ENCODE measurements at regions not wholly inside any gene's neighbourhood (a gene's known extent, or its start where the extent isn't known, plus 50 kb on each side); places are given as distances from the start of the nearest gene placed in this dataset.

GRCh38 chr5:67289763-67290521 is 93.3 kb upstream of the CD180 start:
- FAIRE-seq = no peak

DNA sequence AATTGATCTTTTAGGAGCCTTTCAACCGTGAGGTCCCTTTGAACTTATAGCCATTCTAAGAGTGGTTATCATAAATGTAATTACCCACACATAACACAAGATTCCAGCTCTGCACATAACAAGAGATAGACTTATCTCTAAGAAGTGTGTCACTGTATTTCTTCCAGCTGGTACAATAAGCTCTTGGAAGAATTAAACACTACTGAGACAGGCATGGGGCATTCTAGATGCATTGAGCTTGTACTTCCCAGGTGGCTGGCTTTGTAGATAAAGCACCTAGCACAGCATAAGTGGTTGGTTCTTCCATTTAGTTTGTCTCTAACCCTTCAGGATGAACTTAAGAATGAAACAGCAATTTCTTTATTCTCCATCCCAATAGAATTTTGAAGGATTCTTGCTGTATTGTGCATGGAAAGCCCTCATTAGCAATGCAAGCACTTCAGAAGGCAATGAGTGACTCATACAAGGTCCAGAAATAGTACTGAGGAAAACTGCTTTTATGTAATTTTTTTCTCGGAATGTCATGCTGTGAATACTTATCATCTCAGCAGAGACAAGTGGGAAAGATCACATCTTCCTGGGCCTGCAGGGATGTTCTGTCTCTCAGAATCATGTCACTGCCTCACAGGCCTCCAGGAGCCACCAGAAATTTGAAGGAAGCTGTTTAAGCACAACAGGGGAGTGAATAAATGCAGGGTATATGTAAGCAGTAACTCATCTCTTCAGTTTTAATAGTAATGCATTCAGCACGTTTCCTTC is 91.1 kb upstream of the CD180 start:
- no peak for FAIRE-seq

GRCh38 chr5:67286006-67286405 is 89.4 kb upstream of the CD180 start:
- no peak for FAIRE-seq

- FAIRE-seq = no peak
These were observed 87.4 kb upstream of the CD180 start for GRCh38 chr5:67283988-67284487.

GRCh38 chr5:67283275-67283987 is 86.8 kb upstream of the CD180 start:
- no peak for FAIRE-seq

GRCh38 chr5:67281874-67282273 is 85.3 kb upstream of the CD180 start:
- FAIRE-seq = no peak

- FAIRE-seq = no peak
These were observed 77.2 kb upstream of the CD180 start for GRCh38 chr5:67273689-67274356.

- FAIRE-seq = no peak
These were observed 76.0 kb upstream of the CD180 start for GRCh38 chr5:67272453-67273130.

GRCh38 chr5:67268231-67269021 is 71.8 kb upstream of the CD180 start:
- no peak for FAIRE-seq

DNA sequence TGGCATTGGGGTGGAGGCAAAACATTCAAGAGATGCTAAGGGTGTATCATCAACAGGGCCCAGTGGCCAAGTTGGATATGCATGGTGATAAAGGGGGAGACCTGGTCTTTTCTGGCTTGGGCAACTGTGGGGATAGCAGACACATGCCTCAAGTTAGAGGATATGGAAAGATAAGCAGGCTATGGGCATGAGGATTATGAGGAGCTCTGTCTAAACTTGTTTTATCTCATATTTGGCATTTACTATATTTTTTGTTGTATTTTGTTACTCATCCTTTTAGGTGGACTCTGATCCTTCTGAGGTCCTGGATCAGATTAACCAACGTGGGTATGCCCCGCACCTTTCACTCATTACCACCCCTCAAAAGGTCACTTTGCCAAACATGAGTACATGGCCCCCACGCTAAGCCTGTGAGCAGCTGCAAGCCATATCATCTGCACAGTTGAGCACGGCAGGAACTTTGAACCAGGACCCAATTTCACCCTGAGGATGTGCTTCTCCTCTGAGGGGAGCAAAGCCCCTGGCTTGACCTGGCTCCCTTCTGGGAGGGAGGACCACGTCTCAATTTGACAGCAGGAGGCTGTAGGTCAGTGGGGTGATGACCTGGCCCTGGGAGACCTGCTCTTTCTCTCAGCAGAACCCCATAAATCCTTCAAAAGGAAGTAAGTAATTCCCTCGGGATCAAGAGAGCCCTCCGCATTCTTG is 71.1 kb upstream of the CD180 start:
- FAIRE-seq = no peak

DNA sequence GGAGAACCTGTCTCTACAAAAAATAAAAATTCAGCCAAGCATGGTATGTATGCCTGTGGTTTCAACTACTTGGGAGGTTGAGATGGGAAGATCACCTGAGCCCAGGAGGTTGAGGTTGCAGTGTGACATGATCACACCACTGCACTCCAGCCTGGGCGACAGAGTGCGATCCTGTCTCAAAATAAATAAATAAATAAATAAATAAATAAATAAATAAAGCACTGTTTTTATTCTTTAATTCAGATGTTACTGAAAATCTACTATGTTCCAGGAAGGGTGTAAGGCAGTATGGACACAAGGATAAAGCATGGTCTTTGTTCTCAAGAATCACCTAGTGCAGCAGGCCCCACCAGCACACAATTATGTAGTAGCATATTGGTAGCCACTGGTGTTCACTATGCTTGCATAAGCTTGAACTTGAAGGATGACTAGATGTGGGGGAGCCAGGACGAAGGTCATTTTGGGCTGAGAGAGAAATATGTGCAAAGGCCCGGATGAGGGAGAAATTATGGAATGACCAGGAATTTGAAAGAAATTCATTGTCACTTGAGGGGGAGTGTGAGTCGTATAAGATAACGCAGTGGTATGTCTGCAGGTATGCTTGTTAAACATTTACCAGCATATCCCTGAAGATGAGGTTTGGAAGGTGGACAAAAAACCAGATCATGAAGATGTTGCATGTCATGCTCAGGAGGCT is 70.2 kb upstream of the CD180 start:
- FAIRE-seq = no peak

- no peak for FAIRE-seq
These were observed 69.4 kb upstream of the CD180 start for GRCh38 chr5:67265951-67266350.

- FAIRE-seq = no peak
These were observed 67.2 kb upstream of the CD180 start for GRCh38 chr5:67263656-67264408.

- FAIRE-seq = no peak
These were observed 66.4 kb upstream of the CD180 start for GRCh38 chr5:67262956-67263355.

DNA sequence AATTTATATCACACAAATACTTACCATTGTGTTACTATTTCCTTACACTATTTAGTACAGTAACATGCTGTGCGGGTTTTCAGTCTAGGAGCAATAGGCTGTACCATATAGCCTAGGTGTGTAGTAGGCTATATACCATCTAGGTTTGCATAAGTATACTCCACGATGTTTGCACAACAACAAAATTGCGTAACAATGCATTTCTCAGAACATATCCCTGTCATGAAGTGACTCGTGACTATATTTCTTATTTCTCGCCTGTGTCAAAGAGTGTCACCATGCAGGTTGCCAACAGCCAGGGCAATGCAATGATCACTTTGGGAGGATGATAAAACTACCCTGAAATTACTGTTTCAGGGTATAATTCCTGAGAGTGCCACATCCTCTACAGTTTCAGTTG is 65.6 kb upstream of the CD180 start:
- no peak for FAIRE-seq

- no peak for FAIRE-seq
These were observed 63.1 kb upstream of the CD180 start for GRCh38 chr5:67259548-67260215.

DNA sequence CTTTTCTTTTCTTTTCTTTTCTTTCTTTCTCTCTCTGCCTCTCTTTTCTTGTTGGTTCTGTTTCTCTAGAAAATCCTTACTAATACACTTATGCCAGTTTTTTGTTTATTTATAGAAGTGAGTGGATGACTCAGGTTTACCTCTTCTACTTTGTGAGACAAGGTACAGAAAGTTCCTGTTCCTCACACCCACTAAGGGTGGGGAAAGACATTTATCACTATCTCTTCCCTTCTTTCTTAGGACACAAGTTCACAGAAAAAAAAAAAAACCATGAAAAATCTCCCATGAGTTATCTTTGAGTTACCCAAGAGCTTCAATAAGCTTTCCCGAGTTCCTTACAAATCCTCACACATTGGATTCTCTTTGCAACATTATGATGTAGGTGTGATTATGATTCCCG is 60.9 kb upstream of the CD180 start:
- FAIRE-seq = no peak

- FAIRE-seq = no peak
These were observed 60.5 kb upstream of the CD180 start for GRCh38 chr5:67257077-67257476.

GRCh38 chr5:67255881-67256280 is 59.3 kb upstream of the CD180 start:
- FAIRE-seq = no peak

Measured in colon (tissue), 2 donors.